Endometrium (tissue), 2 donors: ENCODE measurements at regions not wholly inside any gene's neighbourhood (a gene's known extent, or its start where the extent isn't known, plus 50 kb on each side); places are given as distances from the start of the nearest gene placed in this dataset.
"Not testable (repeated sequence)": the region's sequence is repeated elsewhere in the genome, so short reads cannot be mapped to it uniquely, and the experiment has no call there.

ENCODE experiments used
- FAIRE-seq: peaks from 2 replicates; lab custom pipeline; 2012; peaks lifted over from hg19 to GRCh38; lab: Jason Lieb, UNC
- donor health status: control.
- donor health status: control.

DNA sequence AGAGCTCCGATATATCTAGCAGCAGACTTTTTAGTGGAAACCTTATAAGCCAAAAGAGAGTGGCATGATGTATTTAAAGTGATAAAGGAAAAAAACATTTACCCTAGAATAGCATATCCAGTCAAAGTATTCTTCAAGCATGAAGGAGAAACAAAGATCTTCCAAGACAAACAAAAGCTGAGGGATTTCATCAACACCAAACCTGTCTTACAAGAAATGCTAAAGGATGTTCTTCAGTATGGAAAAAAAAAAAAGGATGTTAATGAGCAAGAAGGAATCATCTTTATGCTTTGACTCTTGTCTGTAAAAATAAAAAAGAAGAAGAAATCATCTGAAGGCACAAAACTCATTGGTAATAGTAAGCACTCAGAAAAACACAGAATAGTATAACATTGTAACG is 338.2 kb downstream of the TLE1 start:
- no peak for FAIRE-seq

DNA sequence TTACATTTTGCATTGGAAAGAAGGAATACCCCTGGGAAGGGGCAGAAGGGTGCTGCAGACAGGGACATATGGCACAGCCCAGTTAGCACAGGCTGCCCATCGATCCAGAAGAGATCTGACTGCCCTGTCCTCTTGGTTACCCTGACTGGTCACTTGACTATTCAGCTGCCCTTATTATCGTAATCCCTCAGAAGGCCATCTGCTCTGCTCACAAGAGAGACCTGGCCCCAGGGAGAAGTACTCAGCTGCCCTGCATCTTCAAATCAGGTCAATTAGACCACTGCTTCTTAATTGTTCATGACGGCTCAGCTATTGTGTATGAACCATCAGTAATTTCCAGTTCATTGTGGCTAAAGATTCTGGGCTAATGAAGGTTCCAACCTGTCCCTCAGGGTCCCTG is 345.0 kb downstream of the TLE1 start:
- FAIRE-seq: no peak

DNA sequence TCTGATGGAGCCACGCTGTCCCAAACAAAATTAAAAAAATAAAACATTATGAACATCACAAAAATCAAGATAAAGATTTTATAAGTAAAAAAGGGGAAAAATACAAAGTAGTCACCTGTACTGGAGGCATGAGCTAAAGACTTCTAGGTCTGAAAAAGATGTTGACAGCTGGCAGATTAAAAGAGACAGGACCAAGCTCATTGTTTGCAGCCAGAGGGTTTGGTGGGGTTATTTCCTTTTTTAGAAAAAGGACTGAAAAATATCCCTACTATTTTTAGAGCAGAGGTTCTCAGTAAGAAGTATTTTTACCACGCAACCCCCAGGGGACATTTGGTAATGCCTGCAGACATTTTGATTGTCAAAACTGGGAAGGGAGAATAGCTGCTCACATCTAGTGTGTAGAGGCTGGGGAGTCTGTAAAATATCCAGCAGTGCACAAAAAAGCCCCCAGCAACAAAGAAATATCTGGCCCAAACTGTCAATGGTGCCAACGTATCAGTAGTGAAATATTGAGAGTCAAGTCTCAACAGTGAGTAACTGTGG is 353.4 kb downstream of the TLE1 start:
- no peak for FAIRE-seq

- FAIRE-seq: no peak
Observed at GRCh38 chr9:81321551-81321950, 367.8 kb downstream of the TLE1 start.

DNA sequence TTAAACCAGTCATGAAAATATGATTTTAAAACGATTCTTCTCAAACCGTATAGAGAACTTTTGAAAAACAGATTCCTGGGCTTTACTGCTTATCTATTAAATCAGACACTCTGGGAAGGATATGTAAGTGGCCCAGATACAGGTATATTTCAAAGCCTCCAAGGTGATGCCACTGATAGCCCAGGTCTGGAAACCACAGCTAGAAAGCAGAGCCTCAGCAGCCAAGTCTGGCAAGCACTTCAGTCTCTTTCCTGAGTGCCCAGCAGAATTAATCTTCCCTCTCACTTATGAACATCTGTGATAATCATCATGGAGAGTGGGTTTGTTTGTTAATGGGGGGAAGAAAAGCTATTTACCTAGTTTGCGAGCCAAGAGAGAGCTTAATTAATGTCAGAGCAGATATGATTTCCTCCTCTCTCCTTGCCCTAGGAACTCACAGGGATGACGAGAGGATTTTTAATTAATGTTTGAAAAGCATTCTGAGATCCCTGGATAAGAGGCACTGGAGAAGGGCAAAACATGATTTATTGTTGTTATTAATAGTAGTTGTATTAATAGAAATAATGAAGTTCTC is 368.4 kb downstream of the TLE1 start:
- FAIRE-seq: no peak

DNA sequence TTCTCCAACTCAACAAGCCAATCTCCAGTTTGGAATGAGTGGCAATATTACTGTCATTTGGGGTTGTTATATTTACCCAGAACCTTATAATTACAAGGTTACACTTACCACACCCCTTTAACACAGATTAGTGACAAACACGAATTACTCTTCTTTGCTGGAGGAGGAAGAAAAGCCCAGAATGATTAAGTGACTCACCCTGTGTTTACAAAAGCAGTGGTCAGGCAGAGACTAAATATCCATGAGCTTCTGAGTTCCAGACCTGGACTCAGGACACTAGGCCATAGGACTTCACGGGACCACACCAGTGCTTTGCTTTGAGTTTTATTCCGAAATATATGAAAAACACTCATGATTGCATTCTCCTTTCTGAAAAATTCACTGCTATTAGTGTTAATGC is 370.8 kb downstream of the TLE1 start:
- no peak for FAIRE-seq

DNA sequence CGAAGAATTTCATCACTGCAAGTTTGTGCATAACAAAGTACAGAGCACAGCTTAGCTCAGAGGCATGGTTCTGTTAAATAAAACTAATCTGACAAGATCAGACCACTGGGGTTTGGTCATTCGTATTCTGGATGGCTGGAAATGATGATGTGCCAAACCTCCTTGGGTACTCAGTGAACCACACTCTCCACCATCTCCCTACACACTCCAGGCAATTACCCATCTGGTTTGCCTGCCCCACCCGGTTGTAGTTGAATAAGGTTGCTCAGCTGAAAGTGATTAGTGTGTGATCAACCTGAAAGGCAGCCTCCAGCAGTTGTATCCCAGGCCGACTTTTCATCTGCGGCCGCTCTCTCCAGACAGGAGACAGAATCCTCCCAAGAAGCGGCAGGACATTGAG is 371.4 kb downstream of the TLE1 start:
- FAIRE-seq: no peak

GRCh38 chr9:81317223-81317622 is 372.1 kb downstream of the TLE1 start:
- FAIRE-seq: no peak

DNA sequence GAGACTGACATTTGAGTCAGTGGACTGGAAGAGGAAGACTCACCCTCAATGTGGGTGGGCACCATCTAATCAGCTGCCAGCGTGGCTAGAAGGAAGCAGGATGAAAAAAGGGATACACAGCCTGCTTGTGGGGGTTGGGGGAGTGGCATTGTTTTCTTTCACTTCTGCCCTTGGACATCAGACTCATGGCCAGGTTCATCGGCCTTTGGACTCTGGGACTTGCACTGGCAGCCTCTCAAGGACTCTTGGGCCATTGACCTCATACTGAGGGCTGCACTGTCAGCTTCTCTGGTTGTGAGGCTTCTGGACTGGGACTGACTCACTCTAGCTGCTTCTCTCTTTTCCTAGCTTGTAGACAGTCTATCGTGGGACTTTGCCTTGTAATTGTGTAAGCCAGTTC is 374.9 kb downstream of the TLE1 start:
- no peak for FAIRE-seq

DNA sequence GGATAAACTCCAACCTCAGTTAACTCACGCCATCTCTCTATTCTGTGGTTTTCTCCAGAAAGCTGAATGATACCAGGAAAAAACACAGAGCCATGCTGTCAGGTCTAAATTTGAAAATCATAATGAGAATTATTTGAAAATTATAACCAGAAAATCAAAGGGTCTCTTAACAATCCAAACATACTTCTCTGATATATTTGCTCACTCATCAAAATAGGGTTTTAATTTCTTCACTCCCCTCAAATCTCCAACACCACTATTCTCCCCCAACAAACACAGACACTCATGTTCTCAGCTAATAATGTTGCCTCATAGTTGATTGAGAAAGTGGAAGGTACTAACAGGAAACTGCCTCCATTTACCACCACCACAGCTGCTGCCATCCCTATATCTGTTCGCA is 375.5 kb downstream of the TLE1 start:
- no peak for FAIRE-seq

GRCh38 chr9:81312346-81312745 is 377.0 kb downstream of the TLE1 start:
- no peak for FAIRE-seq

DNA sequence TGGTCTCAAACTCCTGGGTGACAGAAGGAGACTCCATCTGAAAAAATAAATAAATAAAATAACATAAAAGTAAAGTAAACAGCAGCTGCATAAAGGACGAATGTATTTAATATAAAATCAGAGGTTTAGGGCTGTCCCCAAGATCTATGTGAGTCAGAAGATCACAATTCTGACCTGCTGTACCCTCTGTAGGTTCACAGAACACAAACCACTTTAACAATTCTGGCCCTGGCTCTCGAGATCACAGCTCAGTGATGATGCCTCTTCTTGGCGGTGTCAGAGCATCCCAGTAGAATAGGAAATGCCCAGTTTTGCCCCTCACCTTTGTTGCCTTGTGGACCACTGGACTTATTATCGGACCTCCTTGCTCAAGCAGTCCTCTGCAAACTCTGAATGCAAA is 380.9 kb downstream of the TLE1 start:
- no peak for FAIRE-seq

DNA sequence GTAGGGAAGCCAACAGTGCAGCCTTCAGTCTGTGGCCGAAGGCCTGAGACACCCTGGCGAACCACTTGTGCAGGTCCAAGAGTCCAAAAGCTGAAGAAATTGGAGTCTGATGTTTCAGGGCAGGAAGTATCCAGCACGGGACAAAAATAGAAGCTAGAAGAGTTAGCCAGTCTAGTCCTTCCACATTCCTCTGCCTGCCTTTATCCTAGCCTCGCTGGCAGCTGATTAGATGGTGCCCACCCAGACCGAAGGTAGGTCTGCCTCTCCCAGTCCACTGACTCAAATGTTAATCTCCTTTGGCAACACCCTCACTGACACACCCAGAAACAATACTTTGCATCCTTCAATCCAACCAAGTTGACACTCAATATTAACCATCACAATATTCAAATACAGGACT is 381.6 kb downstream of the TLE1 start:
- FAIRE-seq: not testable (repeated sequence)

- FAIRE-seq: no peak
Observed at GRCh38 chr9:81305561-81306182, 383.7 kb downstream of the TLE1 start.

DNA sequence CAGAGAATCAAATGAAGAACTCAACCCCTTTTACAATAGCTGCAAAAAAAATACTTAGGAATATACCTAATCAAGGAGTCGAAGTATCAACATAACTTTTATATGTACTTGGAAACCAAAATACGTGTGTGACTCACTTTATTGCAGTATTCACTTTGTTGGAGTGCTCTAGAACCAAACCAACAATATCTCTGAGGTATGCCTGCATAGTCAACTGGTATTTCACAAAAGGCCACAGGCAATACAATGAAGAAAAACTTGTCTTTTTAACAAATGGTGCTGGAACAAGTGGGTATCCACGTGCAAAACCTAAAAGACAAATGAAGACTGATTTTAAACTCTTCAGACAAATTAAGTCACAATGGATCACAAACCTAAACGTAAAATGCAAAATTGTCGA is 385.7 kb downstream of the TLE1 start:
- no peak for FAIRE-seq

DNA sequence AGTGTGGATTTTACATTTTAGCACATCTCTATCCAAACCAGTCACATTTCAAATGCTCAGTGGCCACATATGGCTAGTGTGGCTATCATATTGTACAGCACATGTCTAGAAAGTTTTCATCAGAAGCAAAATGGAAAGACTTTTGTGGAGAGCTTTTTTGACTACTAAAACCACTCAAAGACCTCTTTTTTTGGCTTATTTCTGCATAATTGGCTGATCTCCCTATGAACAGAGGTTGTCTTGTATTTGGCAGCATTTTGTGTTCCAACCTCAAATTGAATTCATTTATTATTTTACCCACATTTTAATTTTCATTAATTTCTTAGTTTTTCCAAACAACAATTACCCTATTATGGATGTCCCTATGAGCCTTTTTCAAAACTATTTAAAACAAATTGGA is 395.7 kb downstream of the TLE1 start:
- no peak for FAIRE-seq

GRCh38 chr9:81292056-81292805 is 397.1 kb downstream of the TLE1 start:
- no peak for FAIRE-seq

GRCh38 chr9:81289622-81290021 is 399.7 kb downstream of the TLE1 start:
- FAIRE-seq: no peak

- FAIRE-seq: no peak
Observed at GRCh38 chr9:81268048-81268447, 421.3 kb downstream of the TLE1 start.

DNA sequence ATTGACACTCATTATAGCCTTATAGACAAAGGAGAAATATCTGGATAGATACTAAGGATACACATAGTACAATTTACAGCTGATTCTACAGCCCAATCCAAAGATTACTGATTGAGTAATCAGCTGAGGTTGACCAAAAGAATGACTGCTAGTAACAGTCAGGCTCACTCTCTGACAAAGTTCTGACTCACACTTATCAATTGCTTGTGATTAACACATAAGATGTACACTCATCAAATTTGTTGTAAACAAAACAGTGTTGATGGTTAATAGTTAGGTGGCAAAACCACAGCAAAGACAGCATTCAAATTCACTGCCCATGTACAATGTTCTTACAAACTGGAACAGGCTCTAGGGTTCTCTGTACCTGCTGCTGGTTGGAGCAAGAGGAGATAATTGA is 422.7 kb downstream of the TLE1 start:
- FAIRE-seq: no peak

DNA sequence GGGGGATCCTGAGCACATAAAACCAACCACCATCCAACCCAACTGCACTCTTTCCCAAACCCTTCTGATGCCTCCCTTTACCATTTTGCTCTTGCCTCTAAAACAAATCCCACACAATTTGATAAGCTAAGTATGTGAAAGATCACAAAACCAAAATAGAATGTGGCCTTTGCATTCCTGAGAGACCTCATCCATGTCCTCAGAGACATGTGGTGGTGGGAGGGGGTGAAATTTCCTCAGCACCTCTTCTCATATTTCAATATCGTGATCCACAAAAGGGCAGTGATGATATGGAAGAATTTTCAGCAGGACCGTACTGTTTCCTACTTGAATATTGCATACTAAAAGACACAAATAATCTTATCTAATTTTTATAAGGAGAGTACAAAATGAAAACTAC is 423.3 kb downstream of the TLE1 start:
- no peak for FAIRE-seq

- FAIRE-seq: no peak
Observed at GRCh38 chr9:81264516-81264915, 424.8 kb downstream of the TLE1 start.

GRCh38 chr9:81259896-81260295 is 429.5 kb downstream of the TLE1 start:
- FAIRE-seq: no peak

- no peak for FAIRE-seq
Observed at GRCh38 chr9:81256368-81256767, 433.0 kb downstream of the TLE1 start.
